Kidney glomerular epithelial cell (primary cell): ENCODE measurements at regions not wholly inside any gene's neighbourhood (a gene's known extent, or its start where the extent isn't known, plus 50 kb on each side); places are given as distances from the start of the nearest gene placed in this dataset.
"Not testable (repeated sequence)": the region's sequence is repeated elsewhere in the genome, so short reads cannot be mapped to it uniquely, and the experiment has no call there.

Source experiments
- DNase-seq: peaks from one replicate; lab custom pipeline; 2025; lab: John Stamatoyannopoulos, UW

DNA sequence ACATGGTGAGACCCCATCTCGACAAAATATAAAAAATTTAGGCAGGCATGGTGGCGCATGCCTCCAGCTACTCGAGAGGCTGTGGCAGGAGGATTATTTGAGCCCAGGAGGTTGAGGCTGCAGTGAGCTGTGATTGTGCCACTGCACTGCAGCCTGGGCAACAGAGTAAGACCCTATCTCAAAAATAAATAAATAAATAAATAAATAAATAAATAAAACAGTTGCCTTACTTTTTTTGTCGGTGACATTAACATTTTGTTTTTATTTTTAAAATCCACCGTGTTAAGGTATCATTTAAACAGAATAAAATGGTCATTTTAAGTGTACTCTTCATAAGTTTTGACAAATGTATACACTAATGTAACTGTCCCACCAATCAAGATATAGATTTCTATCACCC, 57.0 kb downstream of the RASL11A start:
- DNase-seq, result no peak

DNA sequence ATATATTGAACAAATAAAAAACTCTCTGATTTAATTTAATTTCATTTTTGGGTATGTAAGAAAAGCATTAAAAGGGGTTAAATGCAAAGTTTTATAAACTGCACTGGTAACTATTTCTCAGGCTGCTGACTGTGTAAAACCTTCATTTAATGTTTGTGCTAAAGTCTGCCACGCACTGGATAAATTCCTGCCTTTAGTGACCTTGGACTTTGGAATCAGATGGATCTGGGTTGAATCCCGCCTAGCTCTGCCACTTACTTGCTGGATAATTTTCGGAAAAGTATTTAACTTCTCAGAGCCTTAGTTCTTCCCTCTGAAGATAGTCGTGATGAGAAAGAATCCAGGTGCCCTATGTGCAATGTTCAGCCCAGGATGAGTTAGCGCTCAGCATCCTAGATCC, 58.6 kb downstream of the RASL11A start:
- DNase-seq, result no peak

DNA sequence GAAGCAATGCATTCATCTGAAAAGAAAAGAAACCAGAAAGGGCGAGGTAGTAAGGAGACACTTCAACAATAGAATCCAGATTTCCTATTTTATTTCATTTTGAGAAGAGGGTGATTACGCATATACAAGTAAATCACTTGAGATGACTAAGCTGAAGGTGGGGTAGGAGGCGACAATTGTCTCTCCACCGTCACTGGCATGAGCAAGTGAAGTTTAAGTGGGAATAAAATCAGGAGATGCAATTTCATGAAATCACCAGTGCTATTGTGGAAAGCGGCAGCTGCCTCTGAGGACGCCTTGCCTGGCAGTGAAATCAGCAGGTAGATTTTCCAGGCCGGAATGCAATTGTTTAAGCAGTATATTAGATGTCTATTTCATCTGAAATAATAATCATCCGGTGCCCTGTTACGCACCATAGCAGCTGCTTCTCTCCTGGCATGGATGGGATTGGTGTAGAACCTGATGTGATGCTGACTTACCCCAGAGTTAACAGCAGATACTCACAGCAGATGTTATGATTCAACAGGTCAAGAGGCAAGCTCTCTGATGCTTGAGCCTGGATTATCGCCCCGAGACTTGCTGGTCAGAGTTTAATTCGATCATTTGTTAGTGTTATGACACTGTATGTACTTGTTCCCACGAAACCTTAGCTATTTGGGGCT, 64.3 kb downstream of the RASL11A start:
- no peak for DNase-seq

DNA sequence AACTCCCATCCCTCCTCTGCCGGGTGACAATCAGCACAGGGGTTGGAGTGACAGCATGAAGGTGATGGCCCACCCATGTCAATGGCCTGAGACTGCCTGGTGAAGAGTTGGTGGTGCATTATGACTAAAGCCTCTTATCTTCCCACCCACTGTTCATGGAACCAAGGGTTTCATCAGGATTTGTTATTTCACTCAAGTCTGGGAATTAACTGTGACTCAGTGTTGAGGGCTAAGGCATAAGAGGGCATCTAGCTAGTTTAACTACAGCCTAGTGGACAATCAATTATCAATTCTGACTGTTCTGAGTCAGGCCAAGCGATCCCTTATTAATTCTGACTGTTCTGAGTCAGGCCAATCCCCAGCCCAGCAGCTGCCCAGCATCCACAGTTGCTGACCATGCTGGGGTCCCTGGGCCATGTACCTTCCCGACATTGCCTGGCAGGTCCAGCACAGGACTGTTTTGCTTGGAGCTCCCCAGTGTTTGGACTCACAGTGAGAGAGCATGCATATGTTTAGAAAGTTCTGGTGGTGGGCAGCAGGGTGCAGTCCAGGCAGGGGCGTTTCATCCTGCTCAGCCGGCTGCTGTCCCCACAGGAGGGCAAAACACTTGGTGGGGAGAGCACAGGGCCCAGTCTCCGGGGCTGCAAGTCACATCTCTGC, 65.5 kb downstream of the RASL11A start:
- DNase-seq, result no peak

DNA sequence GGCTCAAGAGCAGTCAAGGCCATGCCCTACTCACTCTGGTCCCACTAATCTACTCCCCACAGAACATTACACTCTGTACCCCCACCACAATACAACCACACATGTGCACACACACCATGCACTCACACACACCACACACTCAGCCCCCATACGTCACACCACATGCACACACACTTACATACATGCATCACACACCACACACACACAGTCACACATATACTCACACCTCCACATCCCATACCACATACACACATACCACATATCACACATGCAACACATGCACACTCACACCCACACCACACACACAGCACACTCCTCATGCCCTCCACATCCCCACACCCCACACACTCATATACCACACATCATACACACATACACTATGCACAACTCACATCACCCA, 67.6 kb downstream of the RASL11A start:
- DNase-seq, result no peak

DNA sequence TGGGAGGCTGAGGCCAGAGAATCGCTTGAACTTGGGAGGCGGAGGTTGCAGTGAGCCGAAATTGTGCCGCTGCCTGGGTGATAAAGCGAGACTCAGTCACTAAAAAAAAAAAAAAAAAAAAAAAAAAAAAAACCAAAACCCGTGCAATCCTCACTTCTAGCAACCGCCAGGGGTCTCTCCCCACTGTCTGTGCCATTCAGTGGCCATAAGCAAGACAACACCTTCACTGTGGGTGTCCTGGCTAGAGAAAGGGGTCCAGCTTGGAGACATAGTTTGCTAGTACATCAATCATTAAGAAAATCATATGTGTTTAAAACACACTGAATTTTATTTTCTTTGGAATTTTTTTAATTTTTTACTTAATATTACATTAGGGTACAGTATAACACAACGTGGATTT, 68.2 kb downstream of the RASL11A start:
- DNase-seq, result no peak

DNA sequence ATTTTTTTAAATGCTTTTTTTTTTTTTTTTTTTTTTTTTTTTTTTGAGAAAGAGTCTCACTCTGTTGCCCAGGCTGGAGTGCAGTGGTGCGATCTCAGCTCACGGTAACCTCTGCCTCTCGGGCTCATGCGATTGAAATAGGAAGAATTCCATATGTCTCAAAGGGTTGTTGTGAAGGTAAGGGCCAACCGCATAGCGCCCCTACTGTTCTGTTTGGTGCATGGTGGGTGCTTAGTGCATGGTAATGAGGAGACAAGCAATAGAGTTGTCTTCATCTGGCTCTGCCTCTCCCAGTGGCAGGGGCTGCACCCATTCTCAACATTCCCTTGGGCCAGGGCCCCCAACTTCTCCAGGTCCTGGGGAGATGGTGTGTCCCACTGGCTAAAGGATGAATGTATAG, 68.7 kb downstream of the RASL11A start:
- DNase-seq, result no peak

DNA sequence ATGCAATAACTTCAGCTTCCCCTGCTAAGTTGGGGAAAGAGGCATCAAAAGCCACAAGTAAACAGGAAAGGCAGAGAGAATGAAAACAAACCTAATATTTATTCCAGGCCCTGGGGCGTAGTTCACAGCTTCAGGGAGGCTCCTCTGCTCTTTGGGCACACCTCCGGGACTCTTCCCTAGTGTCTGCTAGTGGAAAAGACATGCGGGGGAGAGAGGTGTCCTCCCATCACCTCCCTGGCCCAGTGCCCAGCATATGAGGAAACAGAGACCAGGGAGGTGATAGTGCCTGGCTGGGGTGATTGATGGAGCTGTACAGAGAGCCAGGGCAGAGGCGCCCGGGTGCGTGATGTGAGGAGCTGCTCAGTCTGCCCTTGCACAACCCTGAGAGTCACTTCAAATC, 71.0 kb downstream of the RASL11A start:
- peak; percentile 65 for DNase-seq

DNA sequence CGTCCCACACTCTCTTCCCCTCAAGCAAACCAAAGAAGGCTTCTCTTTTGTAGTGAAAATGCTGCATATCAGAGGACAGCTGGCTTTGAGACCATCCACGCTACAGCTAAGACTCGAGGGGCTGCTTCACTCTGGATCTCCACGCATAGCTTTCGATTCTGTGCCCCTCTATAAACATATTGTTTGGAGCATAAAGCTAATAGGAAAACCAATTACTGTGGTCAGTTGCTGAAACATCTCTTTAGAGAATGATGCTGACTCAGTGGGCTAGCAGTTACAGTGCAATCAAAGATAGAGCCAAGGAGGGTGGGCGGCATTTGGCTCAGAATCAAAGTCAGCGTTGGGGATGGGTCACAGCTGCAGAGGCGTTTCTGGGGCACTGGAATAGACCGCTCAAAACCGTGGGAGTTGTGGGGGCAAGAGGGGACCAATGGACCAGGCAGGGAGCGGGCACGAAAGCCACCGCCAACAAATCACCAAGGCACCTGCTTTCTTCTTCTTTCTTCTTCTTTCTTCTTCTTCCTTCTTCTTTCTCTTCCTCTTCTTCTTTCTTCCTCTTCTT, 76.7 kb downstream of the RASL11A start:
- no peak for DNase-seq

DNA sequence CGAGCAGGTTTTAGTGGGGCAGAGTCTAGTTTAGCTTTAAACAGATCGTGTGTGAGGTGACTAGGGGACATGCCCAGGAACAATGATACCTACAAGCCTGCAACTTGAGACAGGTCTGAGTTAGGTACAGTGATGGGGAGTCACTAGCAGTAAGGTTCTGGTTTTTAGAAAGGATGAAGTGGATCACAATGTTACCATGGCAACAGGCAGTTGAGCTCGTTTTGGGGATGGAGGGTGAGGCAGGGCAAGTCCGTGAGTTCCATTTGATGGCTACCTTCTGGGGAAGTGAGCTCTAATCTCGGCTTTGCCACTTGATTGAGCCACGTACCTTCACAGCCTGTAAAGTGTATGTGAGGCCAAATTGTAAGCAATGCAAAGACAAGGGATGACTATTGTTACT, 76.0 kb upstream of the GTF3A start:
- no peak for DNase-seq

DNA sequence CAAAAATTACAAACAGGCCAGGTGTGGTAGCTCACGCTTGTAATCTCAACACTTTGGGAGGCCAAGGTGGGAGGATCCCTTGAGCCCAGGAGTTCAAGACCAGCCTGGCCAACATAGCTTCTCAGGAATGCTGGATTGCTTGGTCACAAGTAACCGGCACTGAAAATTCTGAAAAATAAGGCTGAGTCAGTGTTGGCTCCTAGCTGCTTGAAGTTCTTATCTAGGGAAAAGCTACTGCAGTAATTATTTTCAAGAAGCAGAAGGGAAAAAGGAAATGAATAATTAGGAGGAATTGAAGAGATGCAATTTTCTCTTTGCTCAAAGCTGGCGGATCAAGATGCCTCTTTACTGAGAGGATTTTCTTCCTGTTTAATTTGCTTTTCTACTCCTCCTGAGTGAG, 75.0 kb upstream of the GTF3A start:
- DNase-seq, result no peak

DNA sequence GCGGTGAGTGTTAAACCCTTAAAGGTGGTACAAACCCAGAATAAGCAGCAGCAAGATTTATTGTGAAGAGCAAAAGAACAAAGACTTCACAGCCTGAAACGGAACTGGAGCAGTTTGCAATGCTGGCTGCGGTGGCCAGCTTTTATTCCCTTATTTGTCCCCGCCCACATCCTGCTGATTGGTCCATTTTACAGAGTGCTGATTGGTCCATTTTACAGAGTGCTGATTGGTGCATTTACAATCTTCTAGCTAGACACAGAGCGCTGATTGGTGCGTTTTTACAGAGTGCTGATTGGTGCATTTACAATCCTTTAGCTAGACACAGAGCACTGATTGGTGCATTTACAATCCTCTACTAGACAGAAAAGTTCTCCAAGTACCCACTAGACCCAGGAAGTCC, 73.6 kb upstream of the GTF3A start:
- not testable (repeated sequence) for DNase-seq

DNA sequence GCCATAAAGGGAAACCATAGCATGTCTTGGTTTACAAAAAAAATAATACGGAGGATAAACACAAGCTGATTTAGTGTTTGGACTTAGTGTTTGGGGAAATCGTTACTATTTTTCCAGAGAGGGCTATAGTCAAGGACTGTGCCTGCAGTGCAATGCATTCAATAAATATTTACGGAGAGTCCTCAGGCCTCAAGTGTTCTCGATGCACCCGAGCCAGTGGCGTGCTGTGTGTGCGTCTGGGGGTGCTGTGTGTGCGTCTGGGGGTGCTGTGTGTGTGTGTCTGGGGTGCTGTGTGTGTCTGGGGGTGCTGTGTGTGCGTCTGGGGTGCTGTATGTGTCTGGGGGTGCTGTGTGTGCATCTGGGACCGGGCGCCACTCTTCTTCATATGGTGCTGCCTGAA, 71.7 kb upstream of the GTF3A start:
- DNase-seq, result no peak

DNA sequence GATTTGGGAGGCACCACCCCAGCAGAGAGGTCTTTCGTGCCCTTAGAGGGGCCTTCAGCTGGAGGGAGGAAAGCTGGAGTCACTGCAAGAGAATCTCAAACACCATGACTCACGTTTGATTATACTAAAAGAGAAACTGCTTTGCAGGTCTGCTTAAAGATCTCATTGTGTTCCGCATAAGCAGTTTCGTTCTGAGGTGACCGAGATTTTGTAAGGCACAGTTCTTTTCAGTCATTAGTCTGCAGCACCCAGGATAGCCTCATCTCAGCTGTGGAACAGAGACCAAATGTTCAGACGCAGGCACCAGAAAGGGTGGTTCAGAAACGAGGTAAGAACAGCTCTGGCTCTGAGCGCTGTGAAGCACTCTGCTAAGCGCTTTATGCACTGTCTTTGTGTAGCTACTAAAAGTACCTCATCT, 71.2 kb upstream of the GTF3A start:
- peak; percentile 50 for DNase-seq

DNA sequence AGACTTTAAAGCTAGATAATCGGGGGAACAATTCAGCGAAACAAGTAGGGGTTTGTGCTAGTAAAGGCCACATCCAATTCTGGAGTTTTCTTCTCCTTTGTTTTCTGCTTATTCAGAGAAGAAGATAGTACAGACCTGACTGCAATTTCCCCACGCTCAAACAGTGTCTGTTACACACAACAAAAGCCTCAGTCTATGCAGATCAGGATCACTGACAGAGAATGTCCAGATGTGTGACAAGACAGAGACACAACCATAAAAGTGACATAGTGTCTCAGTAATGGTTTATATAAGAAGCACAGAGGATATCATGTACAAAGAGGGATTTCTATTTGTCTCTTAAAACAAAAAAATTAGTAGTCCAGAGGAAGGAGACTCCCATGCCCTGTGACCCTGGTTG, 70.7 kb upstream of the GTF3A start:
- DNase-seq, result no peak

DNA sequence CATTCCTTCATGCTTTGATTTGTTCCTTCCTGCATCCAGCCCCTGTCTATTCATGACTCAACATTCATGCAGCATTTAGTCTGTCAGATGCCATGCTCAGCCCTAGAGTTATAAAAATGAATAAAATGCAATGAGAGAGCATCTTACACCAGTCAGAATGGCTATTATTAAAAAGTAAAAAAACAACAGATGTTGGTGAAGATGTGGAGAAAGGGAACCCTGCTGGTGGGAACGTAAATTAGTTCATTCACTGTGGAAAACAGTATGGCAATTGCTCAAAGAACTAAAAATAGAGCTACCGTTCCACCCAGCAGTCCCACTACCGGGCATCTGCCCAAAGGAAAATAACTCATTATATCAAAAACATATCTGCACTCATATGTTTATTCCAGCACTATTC, 70.0 kb upstream of the GTF3A start:
- no peak for DNase-seq

DNA sequence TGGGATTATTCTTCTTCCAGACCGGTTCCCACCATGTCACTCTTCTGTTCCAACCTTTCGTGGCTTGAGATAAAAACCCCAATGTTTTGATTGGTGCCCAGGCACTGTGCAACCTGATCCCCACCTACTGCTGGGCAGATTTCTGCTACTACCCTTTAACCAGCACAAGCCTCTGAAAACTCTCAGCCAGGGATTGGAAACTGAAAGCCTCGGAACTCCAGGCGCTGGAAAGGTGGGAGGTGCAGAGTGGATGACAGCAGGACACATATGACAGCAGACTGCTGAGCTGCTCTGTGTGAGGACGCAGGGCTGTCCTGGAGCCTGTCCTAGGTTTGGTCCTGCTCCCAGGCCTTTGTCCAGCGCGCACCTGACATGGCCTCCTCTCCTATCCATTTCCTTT, 68.5 kb upstream of the GTF3A start:
- no peak for DNase-seq

DNA sequence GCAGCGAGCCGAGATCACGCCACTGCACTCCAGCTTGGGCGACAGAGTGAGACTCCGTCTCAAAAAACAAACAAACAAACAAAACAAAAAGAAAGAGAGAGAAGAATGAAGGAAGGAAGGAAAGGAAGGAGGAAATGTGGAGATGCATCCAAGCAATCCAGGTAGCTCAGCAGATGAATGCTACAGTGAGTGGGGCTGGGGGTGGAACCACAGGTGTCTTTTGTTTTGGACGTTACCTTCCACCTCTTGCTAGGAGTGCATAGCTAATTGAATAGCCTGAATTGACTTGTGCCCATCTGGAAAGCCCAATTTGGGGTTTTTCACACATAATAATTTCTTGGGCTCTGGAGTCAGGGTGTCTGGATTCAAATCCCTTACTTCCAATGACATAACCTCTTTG, 66.0 kb upstream of the GTF3A start:
- no peak for DNase-seq

DNA sequence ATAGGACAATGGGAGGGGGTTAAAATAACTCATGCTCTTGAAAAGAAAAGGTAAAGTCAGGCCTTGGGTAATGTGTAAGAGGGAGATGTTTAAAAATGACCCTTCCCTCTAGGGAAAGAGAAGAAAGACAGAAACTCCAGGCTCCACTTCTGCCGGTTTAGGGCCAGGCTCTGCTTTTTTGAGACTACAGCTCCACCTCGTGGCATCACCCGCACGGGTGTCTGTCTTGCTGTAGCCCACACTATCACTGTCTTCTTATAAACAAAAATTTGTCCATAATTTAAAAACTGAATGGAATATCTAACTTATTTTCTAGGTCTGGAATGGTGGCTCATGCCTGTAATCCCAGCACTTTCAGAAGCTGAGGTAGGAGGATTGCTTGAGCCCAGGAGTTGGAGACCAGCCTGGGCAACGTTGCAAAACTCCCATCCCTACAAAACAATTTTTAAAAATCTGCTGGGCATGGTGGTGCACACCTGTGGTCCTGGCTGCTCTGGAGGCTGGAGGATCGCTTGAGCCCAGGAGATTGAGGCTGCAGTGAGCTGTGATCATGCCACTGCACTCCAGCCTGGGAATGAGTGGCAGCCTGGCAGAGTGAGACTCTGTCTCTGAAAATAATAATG, 65.1 kb upstream of the GTF3A start:
- peak; percentile 43 for DNase-seq

DNA sequence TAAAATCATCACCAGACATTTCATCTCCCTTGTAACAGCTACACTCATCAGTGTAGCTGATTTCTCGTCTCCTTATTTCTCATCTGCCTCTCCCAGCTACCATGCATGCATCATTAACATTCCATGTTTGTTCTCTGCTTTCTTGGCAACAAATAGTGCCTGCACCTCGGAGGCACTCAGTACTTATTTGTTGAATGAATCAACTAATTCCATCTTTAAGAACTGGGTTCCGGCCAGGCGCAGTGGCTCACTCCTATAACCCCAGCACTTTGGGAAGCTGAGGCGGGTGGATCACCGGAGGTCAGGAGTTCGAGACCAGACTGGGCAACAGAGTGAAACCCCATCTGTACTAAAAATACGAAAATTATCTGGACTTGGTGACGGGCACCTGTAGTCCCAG, 63.9 kb upstream of the GTF3A start:
- no peak for DNase-seq

DNA sequence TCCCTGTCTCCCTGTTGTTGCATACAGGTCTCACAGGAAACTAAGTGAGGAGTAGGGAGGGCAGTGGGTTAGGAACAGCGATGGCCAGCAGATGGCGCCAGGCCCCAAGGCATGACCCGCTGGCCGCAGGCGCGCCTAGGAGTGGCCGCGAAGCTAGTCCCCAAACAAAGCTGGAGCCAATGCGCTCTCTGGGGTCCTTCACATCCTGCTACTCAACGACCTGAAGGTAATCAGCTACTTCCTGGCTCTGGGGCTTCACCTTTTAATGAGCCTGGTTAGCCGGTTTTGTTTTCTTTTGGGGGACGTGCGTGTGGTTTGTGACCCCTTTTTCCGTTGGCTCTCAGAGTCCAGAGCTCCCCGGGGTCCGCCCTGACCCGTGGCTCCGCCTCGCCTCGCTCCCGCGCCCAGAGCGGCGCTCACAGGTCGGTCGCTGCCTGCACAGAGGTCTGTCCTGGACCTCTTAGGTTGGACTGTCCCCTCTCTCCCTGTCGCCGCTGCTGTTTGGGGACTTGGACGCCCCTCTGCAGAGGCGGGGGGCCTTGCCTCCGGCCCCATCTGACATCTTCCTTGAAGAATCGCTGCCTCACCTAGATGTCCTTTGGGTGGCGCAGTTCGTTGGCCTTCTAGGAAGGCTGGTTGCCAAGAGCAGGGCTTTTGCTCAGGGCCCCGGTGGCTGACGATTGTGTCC, 62.2 kb upstream of the GTF3A start:
- peak; percentile 71 for DNase-seq

DNA sequence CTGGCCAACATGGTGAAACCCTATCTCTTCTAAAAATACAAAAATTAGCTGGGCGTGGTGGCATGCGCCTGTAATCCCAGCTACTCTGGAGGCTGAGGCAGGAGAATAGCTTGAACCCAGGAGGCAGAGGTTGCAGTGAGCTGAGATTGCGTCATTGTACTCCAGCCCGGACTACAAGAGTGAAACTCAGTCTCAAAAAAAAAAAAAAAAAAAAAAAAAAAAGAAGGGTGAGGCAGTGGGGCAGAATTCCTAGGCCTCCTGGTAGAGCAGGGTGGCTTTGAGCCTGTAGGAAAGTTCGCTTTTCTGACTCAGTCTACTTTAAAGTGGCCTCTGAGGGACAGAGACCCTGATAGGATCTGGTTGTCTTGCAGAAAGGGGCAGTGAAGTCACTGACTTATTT, 60.8 kb upstream of the GTF3A start:
- DNase-seq, result not testable (repeated sequence)

DNA sequence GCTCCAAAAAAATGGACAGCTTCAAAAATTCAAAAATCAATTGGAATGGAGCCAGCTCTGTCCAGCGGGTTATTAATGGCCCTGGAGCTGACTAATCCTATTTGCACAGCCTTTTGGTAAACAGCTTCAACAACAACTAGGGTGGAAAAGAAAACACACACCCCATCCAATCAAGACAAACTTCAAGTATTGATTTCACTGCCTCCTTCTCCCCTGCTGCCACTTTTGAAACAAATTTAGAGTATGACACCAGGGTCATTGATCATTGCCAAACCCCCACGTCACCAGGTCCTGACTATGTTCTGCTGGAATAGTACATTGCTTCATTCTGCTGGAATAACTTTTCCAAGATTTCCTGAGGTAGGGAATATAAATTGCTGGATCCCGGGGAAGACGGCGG, 56.8 kb upstream of the GTF3A start:
- no peak for DNase-seq
